ENCODE measurements at regions not wholly inside any gene's neighbourhood (a gene's known extent, or its start where the extent isn't known, plus 50 kb on each side); places are given as distances from the start of the nearest gene placed in this dataset.

GRCh38 chr1:30273456-30273855 is 449.9 kb downstream of the MATN1 start:
- TF ChIP-seq TCF4 (CRISPR knock-in tag; IDR thresholded peaks at IDR 0.05; ENCODE audit: borderline replicate concordance) (no peak), ZNF8 (CRISPR knock-in tag; IDR thresholded peaks at IDR 0.05) (no peak), RARB (CRISPR knock-in tag; IDR thresholded peaks at IDR 0.05) (no peak), ISL1 (CRISPR knock-in tag; IDR thresholded peaks at IDR 0.05) (no peak), CSRNP3 (CRISPR knock-in tag; IDR thresholded peaks at IDR 0.05) (no peak), PATZ1 (CRISPR knock-in tag; IDR thresholded peaks at IDR 0.05; ENCODE audit: borderline replicate concordance) (no peak), TSHZ2 (CRISPR knock-in tag; IDR thresholded peaks at IDR 0.05) (no peak), ESRRG (CRISPR knock-in tag; IDR thresholded peaks at IDR 0.05) (no peak), GLIS3 (CRISPR knock-in tag; IDR thresholded peaks at IDR 0.05) (no peak)
- TF ChIP-seq, protein P1, sequence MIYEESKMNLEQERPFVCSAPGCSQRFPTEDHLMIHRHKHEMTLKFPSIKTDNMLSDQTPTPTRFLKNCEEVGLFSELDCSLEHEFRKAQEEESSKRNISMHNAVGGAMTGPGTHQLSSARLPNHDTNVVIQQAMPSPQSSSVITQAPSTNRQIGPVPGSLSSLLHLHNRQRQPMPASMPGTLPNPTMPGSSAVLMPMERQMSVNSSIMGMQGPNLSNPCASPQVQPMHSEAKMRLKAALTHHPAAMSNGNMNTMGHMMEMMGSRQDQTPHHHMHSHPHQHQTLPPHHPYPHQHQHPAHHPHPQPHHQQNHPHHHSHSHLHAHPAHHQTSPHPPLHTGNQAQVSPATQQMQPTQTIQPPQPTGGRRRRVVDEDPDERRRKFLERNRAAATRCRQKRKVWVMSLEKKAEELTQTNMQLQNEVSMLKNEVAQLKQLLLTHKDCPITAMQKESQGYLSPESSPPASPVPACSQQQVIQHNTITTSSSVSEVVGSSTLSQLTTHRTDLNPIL (CRISPR knock-in tag; IDR thresholded peaks at IDR 0.05; ENCODE audit: low read depth): no peak
- no peak for ATAC-seq

DNA sequence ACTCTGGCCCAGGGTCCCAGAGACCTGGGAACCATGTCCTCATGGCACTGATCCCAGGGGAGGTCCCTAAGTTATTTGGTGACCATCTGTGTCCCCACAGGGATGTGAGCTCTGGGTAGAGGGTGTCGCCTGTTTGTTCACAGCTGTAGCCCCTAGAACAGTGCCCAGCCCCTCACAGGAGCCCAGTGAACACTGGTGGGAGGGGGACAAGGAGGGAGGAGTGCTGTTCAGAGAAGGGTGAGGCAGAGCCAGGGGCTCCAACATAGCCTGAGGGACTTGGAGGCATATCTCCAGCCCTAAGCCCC is 450.4 kb downstream of the MATN1 start:
- no peak for ATAC-seq

More for the DNA sequence above, 450.4 kb downstream of the MATN1 start:
- TF ChIP-seq ZNF8 (CRISPR knock-in tag; IDR thresholded peaks at IDR 0.05) (no peak), TSHZ2 (CRISPR knock-in tag; IDR thresholded peaks at IDR 0.05) (no peak), OSR1 (CRISPR knock-in tag; IDR thresholded peaks at IDR 0.05) (no peak), ZC3H10 (CRISPR knock-in tag; IDR thresholded peaks at IDR 0.05) (no peak), ZFP30 (CRISPR knock-in tag; IDR thresholded peaks at IDR 0.05) (no peak), CSRNP3 (CRISPR knock-in tag; IDR thresholded peaks at IDR 0.05) (no peak), CSDC2 (CRISPR knock-in tag; IDR thresholded peaks at IDR 0.05) (no peak), SNAI2 (CRISPR knock-in tag; IDR thresholded peaks at IDR 0.05) (no peak), PPARA (CRISPR knock-in tag; IDR thresholded peaks at IDR 0.05; ENCODE audit: borderline replicate concordance) (no peak), ARNTL (CRISPR knock-in tag; IDR thresholded peaks at IDR 0.05; ENCODE audit: borderline replicate concordance, low read depth) (no peak), TCF4 (CRISPR knock-in tag; IDR thresholded peaks at IDR 0.05; ENCODE audit: borderline replicate concordance) (no peak), BACH2 (CRISPR knock-in tag; IDR thresholded peaks at IDR 0.05; ENCODE audit: borderline replicate concordance) (no peak), PATZ1 (CRISPR knock-in tag; IDR thresholded peaks at IDR 0.05; ENCODE audit: borderline replicate concordance) (no peak), RARB (CRISPR knock-in tag; IDR thresholded peaks at IDR 0.05) (no peak), ZNF70 (CRISPR knock-in tag; IDR thresholded peaks at IDR 0.05) (no peak), ESRRG (CRISPR knock-in tag; IDR thresholded peaks at IDR 0.05) (no peak), ZNF565 (CRISPR knock-in tag; conservative IDR thresholded peaks at IDR 0.05; ENCODE audit: low read depth) (no peak), POU6F1 (CRISPR knock-in tag; IDR thresholded peaks at IDR 0.05; ENCODE audit: borderline replicate concordance, low read depth) (no peak)
- TF ChIP-seq, protein P1 (CRISPR knock-in tag; IDR thresholded peaks at IDR 0.05; ENCODE audit: low read depth): no peak
